Gastroesophageal sphincter (tissue), 4 donors: ENCODE measurements at regions not wholly inside any gene's neighbourhood (a gene's known extent, or its start where the extent isn't known, plus 50 kb on each side); places are given as distances from the start of the nearest gene placed in this dataset.

Experiments used
- ATAC-seq: fragments of 150-250 bp; one replicate; pipeline ENCODE4 v1.9.1; 2016; ENCODE audit warnings: mild to moderate bottlenecking, moderate library complexity
- H3K27ac ChIP-seq, 4 donors: fragments of 200-600 bp; sonication (generic) in 3 of 4; 1 replicate in 3 of 4; 2 replicates in 1 of 4; pipeline ENCODE4 v1.5.1; 2016 to 2019
- H3K27me3 ChIP-seq: fragments of 200-600 bp; sonication (generic); one replicate; pipeline ENCODE4 v1.5.1; 2019
- H3K36me3 ChIP-seq, 2 donors: fragments of 200-600 bp; sonication (generic); one replicate each; pipeline ENCODE4 v1.5.1; 2019; ENCODE audit warnings: control low read depth in 1 of 2
- H3K4me1 ChIP-seq, 3 donors: fragments of 200-600 bp; sonication (generic); 1 replicate in 2 of 3; 2 replicates in 1 of 3; pipeline ENCODE4 v1.5.1; 2016 to 2019; ENCODE audit warnings: control low read depth in 2 of 3
- H3K4me3 ChIP-seq, 2 donors: fragments of 200-600 bp; sonication (generic); one replicate each; pipeline ENCODE4 v1.5.1; 2019; ENCODE audit warnings: mild to moderate bottlenecking in 1 of 2, moderate library complexity in 1 of 2
- H3K9me3 ChIP-seq, 3 donors: fragments of 200-600 bp; sonication (generic); one replicate each; pipeline ENCODE4 v1.5.1; 2017 to 2019; ENCODE audit warnings: control low read depth in 2 of 3
- CTCF ChIP-seq, 4 experiments: fragments of 200-600 bp in 2 of 4; fragments of 450-650 bp in 2 of 4; sonication (generic) in 1 of 4; IDR thresholded peaks; one replicate each; pipeline ENCODE4 v1.5.1; 2017 to 2019; ENCODE audit warnings: antibody characterized with exemption in 4 of 4, mild to moderate bottlenecking in 2 of 4, moderate library complexity in 2 of 4
- EP300 ChIP-seq: sonication (generic); formaldehyde crosslinking; IDR thresholded peaks from one replicate; pipeline ENCODE4 v1.6.1; 2017; ENCODE audit warnings: antibody characterized with exemption, mild to moderate bottlenecking
- POLR2A ChIP-seq, 2 donors: fragments of 450-650 bp; IDR thresholded peaks; one replicate each; pipeline ENCODE4 v1.6.1; 2017; ENCODE audit warnings: antibody characterized with exemption in 2 of 2, mild to moderate bottlenecking in 2 of 2, moderate library complexity in 1 of 2
- POLR2AphosphoS5 ChIP-seq: sonication (generic); formaldehyde crosslinking; IDR thresholded peaks from one replicate; pipeline ENCODE4 v1.6.1; 2017; ENCODE audit warnings: antibody characterized with exemption
- WGBS, 2 donors: methylation state at CpG; one replicate each; pipeline ENCODE4 v1.1.5; 2018; ENCODE audit warnings: low coverage in 1 of 2; 5-methylcytosine and 5-hydroxymethylcytosine counted together

DNA sequence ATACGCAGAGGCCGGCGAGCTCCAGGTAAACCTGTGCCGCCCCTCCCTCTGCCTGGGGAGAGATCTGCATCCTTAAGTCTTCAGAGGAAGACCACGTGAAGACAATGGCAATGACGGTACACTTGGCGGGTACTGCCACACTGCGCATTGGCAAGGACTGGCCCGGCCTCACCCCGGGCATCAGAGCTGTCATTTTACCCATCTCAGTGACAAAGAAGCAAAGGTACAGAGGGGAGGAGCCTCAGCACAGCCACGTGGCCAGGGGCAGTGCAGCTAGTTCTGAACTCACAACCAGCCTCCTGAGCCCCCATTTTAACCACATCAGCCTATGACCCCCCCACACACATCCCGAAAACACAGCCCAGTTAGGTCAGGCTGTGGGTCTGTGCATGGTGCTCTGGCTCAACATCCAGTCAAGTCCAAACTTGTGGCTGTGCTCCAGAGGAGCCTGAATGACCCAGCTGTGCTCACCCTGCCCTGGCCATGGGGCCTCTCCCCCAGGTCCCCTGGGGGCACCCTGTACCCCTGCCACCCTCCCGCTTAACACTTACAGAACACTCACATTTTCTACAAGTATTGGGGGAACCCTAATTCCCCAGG lies 80.6 kb downstream of the C16orf95 start:
- Histone ChIP-seq H3K4me3 (no peak overlapping the region), H3K27ac (no peak overlapping the region), H3K9me3 (peaks cover 0 to 12% (median 0%) of the 10 kb centered on the region in 3 donors), H3K4me1 (no peaks in the 10 kb centered on the region), H3K27me3 (peaks cover 42% of the 10 kb centered on the region), H3K36me3 (no peaks in the 10 kb centered on the region)
- WGBS, 2 donors, result 100% methylated on average over 1 of the region's 13 CpGs; no CpG with 5 or more reads in 1 of the 2 donors
- TF ChIP-seq POLR2AphosphoS5 (no peak), CTCF (IDR thresholded peaks at IDR 0.05) (no peak), EP300 (no peak)
- ATAC-seq, result no peak

- H3K4me1 ChIP-seq, result no peaks in the 10 kb centered on the region
- no peak for TF ChIP-seq POLR2A (IDR thresholded peaks at IDR 0.05)
- TF ChIP-seq POLR2AphosphoS5, result no peak
- TF ChIP-seq EP300, result no peak
- TF ChIP-seq CTCF (IDR thresholded peaks at IDR 0.05), result no peak
- H3K4me3 ChIP-seq, result no peak overlapping the region
- no peak overlapping the region for H3K27ac ChIP-seq
- WGBS, 2 donors, result 91% methylated on average over 6 of the region's 6 CpGs; no CpG with 5 or more reads in 1 of the 2 donors
- no peak for ATAC-seq
- no peaks in the 10 kb centered on the region for H3K9me3 ChIP-seq
- H3K36me3 ChIP-seq, result no peaks in the 10 kb centered on the region
- H3K27me3 ChIP-seq, result peaks cover 46% of the 10 kb centered on the region
Measured at GRCh38 chr16:87238361-87238715, 78.9 kb downstream of the C16orf95 start.

DNA sequence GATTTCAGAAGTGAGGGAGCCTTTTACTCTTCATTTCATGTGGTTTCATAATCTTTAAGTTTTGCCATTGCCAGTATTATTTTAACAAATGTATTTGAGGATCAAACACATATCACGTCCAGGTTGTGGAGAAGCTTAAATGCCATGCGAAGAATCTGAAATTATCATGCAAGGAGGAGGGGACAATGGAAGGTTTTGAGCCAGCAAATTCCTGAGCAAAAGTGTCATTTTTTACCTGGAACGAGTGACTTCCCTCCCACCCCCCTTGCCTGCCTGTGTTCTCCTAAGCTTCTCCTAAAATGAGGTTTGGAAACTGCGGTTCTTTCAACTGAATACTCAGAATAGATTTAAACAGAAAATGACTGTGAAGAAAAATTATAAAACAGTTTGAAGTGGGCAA lies 77.6 kb downstream of the C16orf95 start:
- TF ChIP-seq POLR2A (IDR thresholded peaks at IDR 0.05) (no peak), CTCF (IDR thresholded peaks at IDR 0.05) (no peak), POLR2AphosphoS5 (no peak), EP300 (no peak)
- Histone ChIP-seq H3K27me3 (peaks cover 43% of the 10 kb centered on the region), H3K4me1 (no peaks in the 10 kb centered on the region), H3K36me3 (no peaks in the 10 kb centered on the region), H3K27ac (no peak overlapping the region), H3K9me3 (no peaks in the 10 kb centered on the region), H3K4me3 (no peak overlapping the region)
- 80 to 83% methylated on average over 4 of the region's 4 CpGs for WGBS, 2 donors
- ATAC-seq, result no peak

GRCh38 chr16:87240211-87241136 lies 76.7 kb downstream of the C16orf95 start:
- peaks cover 39% of the 10 kb centered on the region for H3K27me3 ChIP-seq
- WGBS, 2 donors, result 70 to 81% methylated on average over 11 to 14 of the region's 14 CpGs
- H3K36me3 ChIP-seq, result no peaks in the 10 kb centered on the region
- no peak for ATAC-seq
- H3K4me1 ChIP-seq, result no peaks in the 10 kb centered on the region
- no peak overlapping the region for H3K27ac ChIP-seq
- TF ChIP-seq CTCF (IDR thresholded peaks at IDR 0.05) (no peak), EP300 (no peak), POLR2AphosphoS5 (no peak), POLR2A (IDR thresholded peaks at IDR 0.05) (no peak)
- no peak overlapping the region for H3K4me3 ChIP-seq
- H3K9me3 ChIP-seq, result no peaks in the 10 kb centered on the region
